GM21737 (cell line): ENCODE measurements at regions not wholly inside any gene's neighbourhood (a gene's known extent, or its start where the extent isn't known, plus 50 kb on each side); places are given as distances from the start of the nearest gene placed in this dataset.

ENCODE experiments used
- ATAC-seq: cut with Tn5 transposase; IDR thresholded peaks from one replicate; pipeline ENCODE4 v1.9.1; 2021; ENCODE audit warnings: mild to moderate bottlenecking, moderate library complexity; ENCODE audit not compliant: unreplicated experiment

DNA sequence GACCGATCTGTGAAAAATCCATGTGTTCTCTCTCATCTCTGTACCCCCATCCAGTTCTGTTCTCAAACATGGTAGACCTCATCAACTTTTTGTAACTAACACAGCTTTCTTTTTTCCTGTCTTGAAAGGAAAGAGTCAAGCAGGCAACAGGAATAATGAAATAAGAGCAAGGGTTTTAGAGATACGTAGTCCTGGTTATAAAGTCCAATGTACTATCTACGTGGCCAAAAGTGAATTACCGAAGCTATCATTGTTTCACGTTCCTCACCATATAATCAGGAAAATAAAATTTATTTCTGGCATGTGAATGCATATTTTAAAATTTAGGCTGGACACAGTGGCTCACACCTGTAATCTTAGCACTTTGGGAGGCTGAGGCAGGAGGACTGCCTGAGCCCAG is 472.2 kb upstream of the ANO3 start:
- ATAC-seq, result no peak

GRCh38 chr11:25860677-25861450 is 471.1 kb upstream of the ANO3 start:
- ATAC-seq, result no peak

- no peak for ATAC-seq
Observed at GRCh38 chr11:25862159-25862558, 469.8 kb upstream of the ANO3 start.

DNA sequence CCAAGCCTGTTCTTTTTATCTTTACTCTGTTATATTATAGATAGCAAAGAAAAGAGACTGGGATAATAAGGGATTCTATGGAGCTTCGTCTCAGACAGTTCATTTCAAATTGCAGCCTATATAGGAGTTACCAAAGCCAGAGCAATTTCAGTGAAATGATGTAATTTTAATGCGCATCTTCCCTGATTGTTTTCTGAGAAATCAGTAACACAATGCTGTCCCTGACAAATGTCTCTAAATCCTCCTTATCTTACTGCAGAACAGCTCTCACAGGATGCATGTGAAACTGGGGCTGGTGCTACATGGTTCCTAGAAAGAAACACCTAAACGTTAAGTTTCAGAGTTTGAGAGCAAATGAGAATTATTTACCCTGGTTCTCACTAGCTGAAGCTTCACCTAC is 467.9 kb upstream of the ANO3 start:
- ATAC-seq, result no peak

DNA sequence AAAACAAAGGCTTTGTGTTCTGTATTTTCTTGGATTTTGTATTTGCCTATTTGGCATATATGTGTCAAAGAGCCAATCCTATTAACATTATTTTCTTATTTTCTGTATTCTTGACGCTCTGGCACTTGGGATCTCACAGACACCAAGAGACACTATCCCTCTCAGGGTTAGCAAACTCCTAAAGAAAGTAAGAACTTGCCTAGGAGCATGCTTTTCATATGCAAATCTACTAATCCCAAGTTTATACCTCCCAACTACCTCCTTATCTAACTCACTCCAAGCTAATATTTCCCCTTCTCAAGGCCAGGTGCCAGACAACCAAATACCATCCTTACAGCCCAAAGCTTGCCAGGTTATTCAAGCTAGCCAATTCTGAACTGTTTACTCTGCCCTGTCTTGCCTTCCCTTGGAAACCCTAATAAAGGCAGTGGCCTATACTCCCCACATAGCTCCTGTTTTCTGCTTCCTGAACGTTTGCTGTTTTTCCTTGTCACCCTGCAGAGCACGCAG is 455.4 kb upstream of the ANO3 start:
- ATAC-seq, result no peak

DNA sequence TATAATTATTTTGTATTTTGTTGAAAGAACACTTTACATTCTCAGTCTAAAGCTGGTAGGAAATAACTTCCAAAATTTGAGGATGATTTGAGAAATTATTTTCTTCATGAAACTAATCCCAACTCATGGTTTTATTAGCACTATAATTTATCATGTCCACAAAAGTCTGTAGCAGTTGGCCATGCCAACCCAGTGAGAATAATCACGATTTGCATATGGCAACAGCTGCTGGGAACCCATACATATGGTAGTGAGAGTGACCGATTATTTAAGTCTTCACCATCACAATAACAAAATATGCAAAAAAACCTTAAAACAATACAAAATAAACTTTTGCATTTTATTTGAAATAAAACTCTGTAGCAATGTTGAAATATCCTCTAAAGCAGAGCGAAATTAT is 445.9 kb upstream of the ANO3 start:
- ATAC-seq, result no peak

DNA sequence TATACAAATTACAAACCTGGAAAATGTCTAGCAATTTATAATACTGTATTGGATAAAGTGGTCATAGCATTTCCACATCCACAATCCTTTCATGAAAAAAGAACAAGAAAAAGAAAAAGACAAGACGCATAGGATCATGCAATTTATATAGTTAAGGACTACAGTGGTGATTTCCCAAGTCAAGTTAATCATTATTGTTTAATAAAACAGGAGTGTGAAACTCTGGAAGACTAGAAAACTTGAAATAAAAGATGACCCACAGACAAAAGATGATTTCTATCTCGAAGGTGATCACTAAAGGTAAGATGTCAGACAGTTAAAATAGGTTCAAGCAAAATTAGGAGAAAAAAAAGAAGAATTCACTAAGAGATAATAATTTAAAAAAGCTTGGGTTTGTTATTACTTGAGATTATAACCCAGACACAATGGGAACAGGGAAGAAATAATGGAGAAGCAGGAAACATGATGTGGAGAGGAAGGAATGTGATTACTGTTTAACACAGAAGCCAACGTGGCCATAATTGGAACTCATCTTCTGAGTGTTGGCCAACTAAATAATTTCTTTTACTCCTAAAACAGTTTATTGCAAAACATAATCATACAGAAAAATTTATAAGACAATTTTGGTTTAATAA is 441.2 kb upstream of the ANO3 start:
- ATAC-seq, result no peak

GRCh38 chr11:25891960-25892359 is 440.0 kb upstream of the ANO3 start:
- ATAC-seq, result no peak

- no peak for ATAC-seq
Observed at GRCh38 chr11:25899617-25900160, 432.2 kb upstream of the ANO3 start.

- ATAC-seq, result no peak
Observed at GRCh38 chr11:25900814-25901213, 431.1 kb upstream of the ANO3 start.

DNA sequence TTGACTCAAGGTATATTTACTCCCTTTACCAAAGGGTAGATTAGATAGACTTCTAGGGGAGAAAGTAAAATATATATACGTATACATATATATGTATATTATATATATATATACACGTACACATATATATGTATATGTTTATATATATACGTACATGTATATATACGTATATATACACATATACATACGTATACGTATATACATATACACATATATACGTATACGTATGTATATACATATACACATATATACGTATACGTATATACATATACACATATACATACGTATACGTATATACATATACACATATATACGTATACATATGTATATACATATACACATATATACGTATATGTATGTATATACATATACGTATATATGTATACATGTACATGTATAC is 430.5 kb upstream of the ANO3 start:
- ATAC-seq, result no peak

DNA sequence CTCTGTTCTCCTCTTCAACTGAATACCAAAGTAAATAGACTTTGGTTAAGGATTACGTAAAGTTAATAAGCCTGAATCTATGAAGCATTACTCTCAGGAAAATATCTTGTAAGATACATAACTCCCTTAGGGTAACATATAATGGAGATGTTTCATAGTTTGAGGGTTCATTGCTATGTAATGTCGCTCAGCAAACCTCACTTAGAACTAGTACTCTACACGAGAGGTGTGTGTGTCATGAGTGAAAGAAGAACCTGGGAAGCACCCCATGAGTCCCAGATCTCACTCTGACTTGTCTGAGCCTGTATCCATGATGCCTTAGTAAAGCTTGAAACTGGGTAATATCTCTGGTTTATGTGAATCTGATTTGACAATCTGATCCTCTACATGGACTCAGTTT is 429.5 kb upstream of the ANO3 start:
- ATAC-seq, result no peak

DNA sequence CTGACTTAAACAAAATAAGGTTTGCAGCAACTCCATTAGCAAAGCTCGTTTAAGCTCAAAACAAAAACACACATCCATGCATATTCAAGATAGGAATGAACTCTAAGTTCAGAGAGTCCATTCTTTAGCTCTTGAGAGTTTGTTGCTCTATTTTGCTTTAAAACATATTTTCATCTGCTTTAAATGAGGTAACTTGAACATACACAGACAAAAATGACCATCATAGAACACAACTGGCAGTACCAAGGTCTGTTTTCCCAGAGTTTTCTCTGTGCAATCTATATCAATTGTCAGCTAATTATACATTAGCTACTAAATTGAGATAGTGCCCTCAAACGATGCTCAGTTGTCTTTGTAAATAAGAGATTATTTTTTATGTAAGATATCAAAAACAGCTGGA is 423.2 kb upstream of the ANO3 start:
- no peak for ATAC-seq

- ATAC-seq, result no peak
Observed at GRCh38 chr11:25910086-25910485, 421.8 kb upstream of the ANO3 start.

DNA sequence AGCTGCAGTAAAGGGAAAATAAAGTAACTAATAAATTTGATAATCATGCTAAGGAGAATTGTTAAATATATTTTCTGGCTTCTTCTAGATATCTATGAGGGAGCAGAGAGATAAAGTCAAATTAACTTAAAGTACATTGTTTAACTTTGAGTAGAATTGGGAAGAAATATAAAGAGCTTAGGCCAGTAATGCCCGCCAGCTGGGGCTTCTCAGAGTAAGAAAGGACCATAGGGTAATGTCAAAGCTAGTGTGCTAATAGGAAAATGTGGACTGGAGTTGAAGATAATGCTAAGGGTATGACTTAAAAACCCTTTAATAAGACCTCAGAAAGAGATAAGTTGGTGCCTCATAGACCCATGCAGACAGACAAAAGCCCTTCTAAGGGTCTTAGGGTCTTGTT is 411.6 kb upstream of the ANO3 start:
- ATAC-seq, result no peak

GRCh38 chr11:25924586-25924985 is 407.3 kb upstream of the ANO3 start:
- no peak for ATAC-seq

- no peak for ATAC-seq
Observed at GRCh38 chr11:25925359-25925758, 406.6 kb upstream of the ANO3 start.

GRCh38 chr11:25927411-25927953 is 404.4 kb upstream of the ANO3 start:
- no peak for ATAC-seq

GRCh38 chr11:25928076-25928475 is 403.9 kb upstream of the ANO3 start:
- ATAC-seq, result no peak

DNA sequence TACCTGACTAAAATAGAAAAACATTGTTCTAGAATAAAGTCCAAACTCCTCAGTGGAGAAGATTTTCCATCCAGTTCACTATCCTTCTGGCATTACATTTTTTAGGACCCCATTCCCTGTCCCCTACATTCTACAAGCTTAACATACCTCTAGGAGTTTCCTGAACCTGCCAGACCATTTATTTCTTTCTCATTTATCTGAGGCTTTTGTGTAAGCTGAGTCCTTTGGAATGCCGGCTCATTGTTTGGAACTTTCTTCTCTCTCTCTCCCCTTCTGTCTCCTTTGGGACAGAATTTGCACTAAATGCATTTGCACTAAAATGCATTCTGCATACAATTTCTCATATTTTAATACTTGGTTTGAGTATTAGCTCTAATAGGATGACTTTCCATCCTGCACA is 393.0 kb upstream of the ANO3 start:
- no peak for ATAC-seq

- ATAC-seq, result no peak
Observed at GRCh38 chr11:25939691-25940090, 392.2 kb upstream of the ANO3 start.

DNA sequence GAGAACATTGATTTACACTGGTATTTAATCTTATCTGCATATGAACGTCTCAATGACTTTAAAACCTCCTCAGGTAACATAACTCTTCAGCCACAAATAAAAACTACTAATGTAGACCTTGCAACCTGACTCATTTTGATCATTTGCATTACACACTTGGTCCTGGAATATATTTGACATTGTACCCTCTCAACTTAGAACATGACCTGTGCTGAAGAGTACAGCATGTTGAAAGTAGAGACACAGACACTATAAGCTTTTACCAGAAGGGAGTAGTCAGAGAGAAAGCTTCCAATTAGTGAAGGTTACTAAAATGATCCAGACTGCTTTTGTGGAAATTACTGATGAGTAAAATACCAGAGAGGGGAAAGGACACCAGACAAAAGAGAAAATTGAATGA is 390.6 kb upstream of the ANO3 start:
- no peak for ATAC-seq
